Central memory CD4-positive, alpha-beta T cell (primary cell): ENCODE measurements at regions not wholly inside any gene's neighbourhood (a gene's known extent, or its start where the extent isn't known, plus 50 kb on each side); places are given as distances from the start of the nearest gene placed in this dataset.
A peak's percentile ranks its signal among the peaks of the same experiment; 100 is the strongest.
"Not testable (repeated sequence)": the region's sequence is repeated elsewhere in the genome, so short reads cannot be mapped to it uniquely, and the experiment has no call there.

Experiments used
- DNase-seq: peaks from one replicate; pipeline ENCODE4 v3.0.0; 2022

DNA sequence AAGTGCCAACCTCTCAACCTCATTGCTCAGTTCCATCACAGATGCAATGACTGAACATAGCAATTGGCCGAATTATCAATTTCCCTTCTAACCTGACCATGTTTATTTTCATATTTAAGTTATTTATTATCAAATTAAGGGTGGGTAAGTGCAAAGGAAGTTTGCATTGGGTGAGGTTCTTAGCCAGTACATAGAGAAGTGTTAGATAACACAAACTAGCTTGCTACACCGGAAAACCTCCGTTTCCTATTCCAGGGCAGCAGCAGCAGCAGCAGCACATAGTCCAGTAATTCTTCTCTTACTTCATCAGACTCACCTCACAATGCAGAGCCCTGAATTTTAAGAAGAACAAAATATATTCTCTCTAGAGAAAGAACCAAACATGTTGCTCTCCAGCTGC lies 200.5 kb upstream of the OR4E1 start:
- no peak for DNase-seq

DNA sequence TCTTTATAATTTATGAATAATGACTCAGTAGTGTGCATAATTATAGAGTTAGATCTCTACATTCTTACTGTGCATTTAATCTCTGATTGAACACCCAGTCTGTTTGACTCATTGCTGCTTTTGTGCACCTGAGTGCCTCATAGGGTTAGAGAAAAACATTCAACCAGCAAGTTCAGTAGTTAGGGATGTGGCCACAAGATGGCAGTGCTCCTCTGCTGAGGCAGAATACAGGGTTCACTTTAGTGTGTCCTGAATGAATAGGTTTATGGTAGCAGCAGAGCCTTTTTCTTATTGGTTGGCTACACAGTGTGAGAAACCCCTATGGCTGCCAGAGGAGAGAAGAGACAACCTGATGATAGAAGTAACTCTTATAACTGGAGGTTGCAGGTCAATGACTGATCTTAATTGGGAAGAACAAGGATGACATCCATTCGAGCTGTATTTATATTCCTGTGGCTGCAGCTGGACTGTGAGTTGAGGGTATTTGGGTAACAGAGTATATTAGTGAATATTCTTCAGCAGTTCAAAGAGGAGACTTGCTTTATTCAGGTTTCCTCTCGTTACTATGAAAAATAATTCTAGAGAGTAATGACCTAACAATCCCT lies 194.9 kb upstream of the OR4E1 start:
- peak; percentile 66 for DNase-seq

GRCh38 chr14:21867541-21867940 lies 193.9 kb upstream of the OR4E1 start:
- DNase-seq, result no peak

DNA sequence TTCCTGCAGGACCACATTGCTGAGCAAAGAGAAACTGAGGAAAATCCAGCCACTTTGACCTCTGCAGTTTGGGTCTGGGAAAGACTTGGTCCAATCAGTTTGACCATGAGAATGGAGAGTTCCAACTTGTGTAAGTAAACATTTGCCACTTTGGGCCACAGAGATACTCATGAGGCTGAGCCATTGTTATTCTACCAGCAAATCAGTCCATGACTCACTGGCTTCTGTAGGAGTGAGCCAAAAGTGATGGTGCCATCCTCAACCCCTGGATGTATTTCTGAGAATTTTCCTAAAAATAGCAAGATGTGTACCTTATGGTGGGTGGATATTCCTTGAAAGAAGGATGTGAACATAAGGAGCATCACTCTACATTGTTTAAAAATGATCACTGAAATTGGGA lies 192.9 kb upstream of the OR4E1 start:
- no peak for DNase-seq

- DNase-seq, result no peak
These were observed 189.7 kb upstream of the OR4E1 start for GRCh38 chr14:21863289-21863688.

GRCh38 chr14:21861153-21861552 lies 187.5 kb upstream of the OR4E1 start:
- no peak for DNase-seq

DNA sequence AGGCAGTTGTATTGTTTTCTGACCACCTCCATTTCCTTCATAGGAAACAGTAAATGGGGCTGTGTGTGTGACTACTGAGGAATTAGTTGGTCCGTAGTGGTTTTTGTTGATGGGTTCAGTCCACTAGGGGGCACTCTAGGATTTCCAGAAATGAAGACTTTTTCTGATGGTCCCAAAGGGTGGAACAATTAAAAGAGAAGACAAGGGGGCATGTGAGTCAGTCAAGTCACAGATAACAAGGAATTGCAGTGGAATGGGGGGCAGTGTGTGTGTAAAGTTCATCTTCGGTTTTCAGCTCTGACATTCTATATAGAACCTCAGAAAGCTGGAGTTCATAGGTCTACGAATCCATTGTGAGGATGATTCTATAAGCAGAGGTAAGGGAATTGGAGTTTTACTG lies 186.6 kb upstream of the OR4E1 start:
- peak; percentile 49 for DNase-seq

DNA sequence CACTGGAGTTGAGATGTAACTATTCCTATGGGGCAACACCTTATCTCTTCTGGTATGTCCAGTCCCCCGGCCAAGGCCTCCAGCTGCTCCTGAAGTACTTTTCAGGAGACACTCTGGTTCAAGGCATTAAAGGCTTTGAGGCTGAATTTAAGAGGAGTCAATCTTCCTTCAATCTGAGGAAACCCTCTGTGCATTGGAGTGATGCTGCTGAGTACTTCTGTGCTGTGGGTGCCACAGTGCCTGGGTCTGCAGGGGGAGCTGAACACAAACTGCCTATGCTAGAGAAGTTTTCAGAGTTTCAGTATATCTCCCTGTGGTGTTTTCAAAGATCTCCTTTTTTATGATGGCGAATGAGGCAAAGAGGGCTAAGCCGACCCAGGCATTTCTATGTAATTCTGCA lies 179.2 kb upstream of the OR4E1 start:
- no peak for DNase-seq

DNA sequence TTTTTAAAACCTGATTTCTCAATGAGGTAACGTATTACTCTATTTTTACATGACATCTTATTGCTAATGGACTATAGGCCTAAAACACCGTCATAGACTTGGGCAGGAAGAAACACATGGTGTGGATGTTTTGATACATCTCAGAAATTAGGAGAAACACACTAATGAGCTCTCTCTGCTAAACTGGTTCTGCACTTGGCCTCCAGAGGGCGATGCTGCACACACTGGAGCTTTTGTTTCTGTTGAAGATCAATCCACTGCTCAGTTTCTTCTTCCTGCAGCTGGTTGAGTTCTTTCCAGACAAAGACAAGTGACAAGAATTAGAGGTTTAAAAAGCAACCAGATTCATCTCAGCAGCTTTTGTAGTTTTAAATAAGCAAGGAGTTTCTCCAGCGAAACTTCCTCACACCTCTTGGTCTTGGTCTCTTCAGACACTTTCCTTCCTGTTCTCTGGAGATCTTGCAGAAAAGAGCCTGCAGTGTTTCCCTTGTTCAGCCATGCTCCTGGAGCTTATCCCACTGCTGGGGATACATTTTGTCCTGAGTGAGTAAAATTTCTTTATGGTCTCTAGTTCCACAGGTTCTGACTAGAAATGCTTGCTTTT lies 178.5 kb upstream of the OR4E1 start:
- DNase-seq, result peak; percentile 57

- DNase-seq, result not testable (repeated sequence)
These were observed 173.3 kb upstream of the OR4E1 start for GRCh38 chr14:21846902-21847301.

- peak; percentile 61 for DNase-seq
These were observed 172.7 kb upstream of the OR4E1 start for GRCh38 chr14:21846227-21846885.

DNA sequence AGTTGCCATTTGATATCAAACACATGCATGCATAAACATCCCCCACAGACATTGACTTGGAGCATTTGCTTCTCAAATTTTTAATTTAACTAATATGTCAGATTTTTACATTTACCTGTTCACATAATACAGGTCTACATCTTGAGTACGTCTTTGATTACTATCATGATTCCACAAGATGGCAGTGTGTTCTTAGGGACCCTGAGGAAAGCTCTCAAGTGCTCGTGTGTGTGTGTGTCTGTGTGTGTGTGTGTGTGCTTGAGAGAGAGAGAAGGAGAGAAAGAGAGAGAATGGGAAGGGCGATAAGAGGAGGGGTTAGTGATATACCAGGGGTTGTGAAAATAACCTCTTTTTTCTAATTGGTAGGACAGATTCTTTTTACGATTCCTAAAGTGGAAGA lies 167.1 kb upstream of the OR4E1 start:
- peak; percentile 38 for DNase-seq

- no peak for DNase-seq
These were observed 160.2 kb upstream of the OR4E1 start for GRCh38 chr14:21833836-21834235.

- DNase-seq, result no peak
These were observed 152.2 kb upstream of the OR4E1 start for GRCh38 chr14:21825845-21826244.

DNA sequence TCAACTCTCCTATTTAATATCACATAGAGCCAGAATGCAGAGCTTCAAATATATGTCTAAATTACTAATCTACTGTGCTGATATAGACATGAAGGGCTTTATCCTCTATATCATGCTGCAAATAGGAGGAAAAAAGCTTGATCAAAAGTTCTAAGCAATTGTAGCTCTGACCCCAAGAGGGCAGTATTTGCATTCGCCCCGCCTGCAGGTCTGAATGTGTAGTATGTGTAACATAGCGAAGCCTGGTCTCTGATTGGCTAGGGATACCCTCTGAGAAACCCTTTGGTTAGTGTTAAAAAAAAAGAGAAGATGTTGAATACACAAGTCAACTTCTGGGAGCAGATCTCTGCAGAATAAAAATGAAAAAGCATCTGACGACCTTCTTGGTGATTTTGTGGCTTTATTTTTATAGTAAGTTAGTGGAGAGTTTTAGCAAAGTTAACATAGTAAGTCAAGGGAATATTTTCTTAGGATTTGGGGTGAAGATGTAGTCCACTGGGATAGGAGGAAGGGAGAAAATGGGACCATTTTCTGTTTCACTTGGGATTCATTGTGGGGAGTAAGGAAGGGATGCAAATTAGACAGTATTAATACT lies 151.6 kb upstream of the OR4E1 start:
- DNase-seq, result peak; percentile 51

DNA sequence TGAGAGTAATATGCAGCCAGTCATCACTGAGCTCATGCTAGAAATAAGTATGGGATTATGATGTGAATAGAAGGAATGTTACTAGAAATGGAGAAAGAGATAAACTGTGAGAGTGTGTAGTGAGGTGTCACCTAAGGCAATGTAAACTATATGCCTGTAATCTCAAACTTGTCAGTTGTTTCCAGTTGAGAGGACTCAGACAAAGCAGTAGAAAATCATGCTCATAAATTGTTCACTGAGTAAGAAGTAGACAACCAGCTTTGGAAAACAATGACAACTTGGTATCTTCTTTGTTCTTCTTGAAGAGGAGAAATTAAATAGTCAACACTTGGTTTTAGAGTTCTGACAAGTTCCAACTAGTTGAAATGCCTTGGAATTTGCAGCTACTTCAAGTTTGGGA lies 148.5 kb upstream of the OR4E1 start:
- no peak for DNase-seq

DNA sequence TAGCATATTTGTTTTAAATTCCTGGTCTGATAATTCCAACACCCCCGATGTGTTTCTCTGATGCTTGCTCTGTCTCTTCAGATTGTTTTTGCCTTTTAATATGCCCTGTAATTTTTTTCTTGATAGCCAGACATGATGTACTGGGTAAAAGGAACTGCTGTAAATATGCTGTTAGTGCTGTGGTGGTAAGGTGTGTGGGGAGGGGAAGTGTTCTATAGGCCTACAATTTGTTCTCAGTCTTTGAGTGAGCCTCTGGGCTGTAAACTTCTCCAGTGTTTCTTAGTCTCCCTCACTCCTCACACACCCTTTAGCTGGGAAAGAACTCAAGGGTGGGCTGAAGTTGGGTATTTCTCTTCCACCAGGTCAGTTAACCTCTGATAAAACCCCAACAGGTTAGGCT lies 147.0 kb upstream of the OR4E1 start:
- no peak for DNase-seq

DNA sequence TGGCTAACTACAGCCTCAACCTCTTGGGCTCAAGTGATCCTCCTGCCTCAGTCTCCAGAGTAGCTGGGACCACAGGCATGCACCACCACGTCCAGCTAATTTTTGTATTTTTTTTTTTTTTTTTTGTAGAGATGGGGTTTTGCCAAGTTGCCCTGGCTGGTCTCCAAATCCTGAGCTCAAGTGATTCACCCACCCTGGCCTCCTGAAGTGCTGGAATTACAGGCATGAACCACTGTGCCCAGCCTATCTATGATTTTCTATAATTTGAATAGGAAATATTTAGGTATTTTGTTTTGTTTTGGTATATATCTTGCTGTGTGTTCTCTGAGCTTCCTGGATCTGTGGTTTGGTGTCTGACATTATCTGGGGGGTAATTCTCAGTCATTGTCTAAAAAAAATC lies 146.3 kb upstream of the OR4E1 start:
- DNase-seq, result not testable (repeated sequence)

GRCh38 chr14:21817010-21817409 lies 143.4 kb upstream of the OR4E1 start:
- not testable (repeated sequence) for DNase-seq

- no peak for DNase-seq
These were observed 134.4 kb upstream of the OR4E1 start for GRCh38 chr14:21807975-21808374.

DNA sequence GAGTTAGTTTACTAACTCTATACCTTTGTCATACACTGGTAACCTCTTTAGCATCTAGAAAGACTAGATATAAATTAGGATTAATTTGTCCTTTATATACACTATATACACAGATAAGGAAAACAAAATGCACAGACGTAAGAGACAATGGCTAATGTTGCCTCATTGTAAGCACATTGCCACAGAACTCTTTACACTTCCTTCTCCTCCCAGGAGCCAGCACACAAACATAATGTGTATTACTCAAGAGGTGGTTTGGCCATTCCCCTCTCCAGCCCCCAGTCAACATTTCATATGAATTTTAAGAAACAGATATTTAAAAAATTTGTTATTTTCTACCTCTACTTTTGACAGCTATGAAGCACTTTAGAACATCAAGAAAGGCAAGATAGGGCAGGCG lies 131.4 kb upstream of the OR4E1 start:
- no peak for DNase-seq

DNA sequence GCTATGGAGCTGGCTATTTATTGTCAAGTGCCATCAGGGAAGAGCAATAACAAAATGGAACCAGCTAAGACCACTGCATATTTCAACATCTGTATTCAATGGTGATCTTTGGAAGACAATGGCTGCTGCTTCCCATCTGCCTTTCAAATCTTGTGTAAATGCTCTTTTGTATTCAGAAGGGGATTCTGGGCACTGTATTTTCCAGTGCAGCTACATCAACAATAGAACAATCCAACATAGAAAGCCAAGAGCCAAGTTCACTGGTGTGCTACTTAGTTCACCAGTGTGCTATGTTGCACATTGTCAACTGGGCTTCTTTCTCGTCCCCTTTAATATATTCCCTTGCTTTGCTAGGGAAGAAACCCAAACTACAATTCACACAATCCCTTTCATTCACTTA lies 128.8 kb upstream of the OR4E1 start:
- no peak for DNase-seq

GRCh38 chr14:21796916-21797315 lies 123.3 kb upstream of the OR4E1 start:
- peak; percentile 5 for DNase-seq

- no peak for DNase-seq
These were observed 121.8 kb upstream of the OR4E1 start for GRCh38 chr14:21795456-21795855.
